IMR-90 (cell line): ENCODE measurements at regions not wholly inside any gene's neighbourhood (a gene's known extent, or its start where the extent isn't known, plus 50 kb on each side); places are given as distances from the start of the nearest gene placed in this dataset.
A peak's percentile ranks its signal among the peaks of the same experiment; 100 is the strongest.

Experiments used
- ATAC-seq: fragments of 200-7000 bp; cut with Tn5 transposase; 2 replicates; pipeline ENCODE4 v1.9.1; 2020; ENCODE audit warnings: low read depth, mild to moderate bottlenecking, moderate library complexity
- BruUV-seq: library from RNA; stranded (reverse); fragments of 400-500 nt; replicated peaks from 2 replicates; lab custom pipeline; 2021; lab: Mats Ljungman, UMichigan
- CTCF ChIA-PET: fragments of 300-600 bp; formaldehyde crosslinking; extraction: SDS; loops from one replicate; lab custom pipeline; 2021; ENCODE audit warnings: antibody characterized with exemption; lab: Yijun Ruan, JAX
- POLR2A ChIA-PET: fragments of 300-600 bp; sonication (Branson Sonifier 250); formaldehyde crosslinking; loops from one replicate; lab custom pipeline; 2022; ENCODE audit warnings: antibody characterized with exemption; ENCODE audit not compliant: unreplicated experiment; lab: Charles Lee
- DNase-seq: peaks from one replicate; pipeline ENCODE4 v3.0.0; 2013
- H2AFZ ChIP-seq: replicated peaks from 2 replicates; pipeline ENCODE3; 2013; ENCODE audit warnings: low read length, mild to moderate bottlenecking; ENCODE audit not compliant: poor library complexity
- H2AK5ac ChIP-seq: 2 replicates; pipeline ENCODE4 v1.6.1; 2013; ENCODE audit warnings: low read depth, low read length, inconsistent platforms
- H2AK9ac ChIP-seq: replicated peaks from 2 replicates; pipeline ENCODE3; 2013; ENCODE audit warnings: mild to moderate bottlenecking, low read depth, low read length, moderate library complexity; ENCODE audit not compliant: poor library complexity
- H2BK120ac ChIP-seq: 2 replicates; pipeline ENCODE4 v1.6.1; 2013; ENCODE audit warnings: low read depth, low read length, inconsistent platforms
- H2BK15ac ChIP-seq: 3 replicates; pipeline ENCODE4 v1.6.1; 2013; ENCODE audit warnings: low read depth, low read length, inconsistent platforms
- H2BK20ac ChIP-seq: 2 replicates; pipeline ENCODE4 v1.6.1; 2013; ENCODE audit warnings: low read depth, mild to moderate bottlenecking, inconsistent platforms, low read length, moderate library complexity
- H2BK5ac ChIP-seq: 2 replicates; pipeline ENCODE4 v1.6.1; 2013; ENCODE audit warnings: mild to moderate bottlenecking, low read depth, low read length, inconsistent platforms; ENCODE audit not compliant: poor library complexity, severe bottlenecking
- H3K14ac ChIP-seq: replicated peaks from 2 replicates; pipeline ENCODE4 v1.6.1; 2013; ENCODE audit warnings: low read depth, low read length, inconsistent platforms
- H3K18ac ChIP-seq: 2 replicates; pipeline ENCODE4 v1.6.1; 2013; ENCODE audit warnings: low read depth, low read length, control low read depth
- H3K23ac ChIP-seq: 2 replicates; pipeline ENCODE4 v1.6.1; 2013; ENCODE audit warnings: low read depth, low read length, inconsistent platforms
- H3K27ac ChIP-seq: 2 replicates; pipeline ENCODE4 v1.5.1; 2013; ENCODE audit warnings: mild to moderate bottlenecking, control low read depth, low read length; ENCODE audit not compliant: insufficient read depth
- H3K27me3 ChIP-seq: 2 replicates; pipeline ENCODE4 v1.6.1; 2013; ENCODE audit warnings: low read length; ENCODE audit not compliant: control insufficient read depth, insufficient read depth
- H3K36me3 ChIP-seq: 2 replicates; pipeline ENCODE4 v1.6.1; 2013; ENCODE audit warnings: low read length, mixed read lengths; ENCODE audit not compliant: control insufficient read depth, insufficient read depth
- H3K4ac ChIP-seq: 2 replicates; pipeline ENCODE4 v1.6.1; 2013; ENCODE audit warnings: low read depth, low read length, inconsistent platforms
- H3K4me1 ChIP-seq: 2 replicates; pipeline ENCODE4 v1.6.1; 2013; ENCODE audit warnings: low read length, mixed read lengths; ENCODE audit not compliant: control insufficient read depth, insufficient read depth
- H3K4me2 ChIP-seq: 2 replicates; pipeline ENCODE4 v1.6.1; 2013; ENCODE audit warnings: low read depth, mild to moderate bottlenecking, control low read depth, low read length, moderate library complexity
- H3K4me3 ChIP-seq: 2 replicates; pipeline ENCODE4 v1.5.1; 2013; ENCODE audit warnings: low read depth, mild to moderate bottlenecking, control low read depth, low read length, moderate library complexity; ENCODE audit not compliant: insufficient read depth
- H3K56ac ChIP-seq: 2 replicates; pipeline ENCODE4 v1.6.1; 2013; ENCODE audit warnings: low read length, inconsistent platforms; ENCODE audit not compliant: insufficient read depth; ENCODE audit errors: extremely low read depth
- H3K79me1 ChIP-seq, 2 experiments: 2 replicates each; pipeline ENCODE4 v1.6.1; 2013; ENCODE audit warnings: low read length in 2 of 2, inconsistent platforms in 1 of 2, low read depth in 1 of 2
- H3K9ac ChIP-seq: 2 replicates; pipeline ENCODE4 v1.6.1; 2013; ENCODE audit warnings: low read depth, low read length, control low read depth
- H3K9me1 ChIP-seq: 2 replicates; pipeline ENCODE4 v1.6.1; 2013; ENCODE audit warnings: low read length, inconsistent platforms; ENCODE audit not compliant: insufficient read depth
- H3K9me3 ChIP-seq: 2 replicates; pipeline ENCODE4 v1.6.1; 2013; ENCODE audit warnings: low read length; ENCODE audit not compliant: control insufficient read depth, insufficient read depth
- H4K20me1 ChIP-seq: 2 replicates; pipeline ENCODE4 v1.6.1; 2013; ENCODE audit warnings: low read length, inconsistent platforms; ENCODE audit not compliant: insufficient read depth
- H4K5ac ChIP-seq: 2 replicates; pipeline ENCODE4 v1.6.1; 2013; ENCODE audit warnings: mild to moderate bottlenecking, low read depth, low read length, control low read depth
- H4K8ac ChIP-seq, 2 experiments: 2 replicates each; pipeline ENCODE4 v1.6.1; 2013; ENCODE audit warnings: low read depth in 2 of 2, low read length in 2 of 2, control low read depth in 1 of 2, inconsistent platforms in 1 of 2
- H4K91ac ChIP-seq: 2 replicates; pipeline ENCODE4 v1.6.1; 2013; ENCODE audit warnings: low read depth, low read length, inconsistent platforms; ENCODE audit not compliant: insufficient read depth
- BHLHE40 ChIP-seq: fragments of 150-350 bp; IDR thresholded peaks from 2 replicates; pipeline ENCODE4 v1.6.1; 2016; ENCODE audit warnings: mild to moderate bottlenecking, low read depth, low read length
- CEBPB ChIP-seq: IDR thresholded peaks from 2 replicates; pipeline ENCODE4 v1.6.1; 2012; ENCODE audit warnings: low read depth, low read length, improper control_type of control experiment
- CTCF ChIP-seq: conservative IDR thresholded peaks from 2 replicates; pipeline ENCODE4 v1.5.1; 2012; ENCODE audit warnings: mild to moderate bottlenecking, low read depth, low read length, improper control_type of control experiment
- FOS ChIP-seq: fragments of 150-350 bp; IDR thresholded peaks from 2 replicates; pipeline ENCODE4 v1.6.1; 2016; ENCODE audit warnings: low read depth, low read length
- MAZ ChIP-seq: IDR thresholded peaks from 2 replicates; pipeline ENCODE4 v1.6.1; 2012; ENCODE audit warnings: low read depth, mild to moderate bottlenecking, low read length, improper control_type of control experiment, moderate library complexity, borderline replicate concordance
- MXI1 ChIP-seq: IDR thresholded peaks from 2 replicates; pipeline ENCODE4 v1.6.1; 2012; ENCODE audit warnings: low read depth, mild to moderate bottlenecking, low read length, moderate library complexity, borderline replicate concordance
- POLR2A ChIP-seq: IDR thresholded peaks from 2 replicates; pipeline ENCODE4 v1.6.1; 2012; ENCODE audit warnings: mild to moderate bottlenecking, low read depth, low read length
- RAD21 ChIP-seq: IDR thresholded peaks from 2 replicates; pipeline ENCODE4 v1.6.1; 2012; ENCODE audit warnings: low read length, improper control_type of control experiment
- RCOR1 ChIP-seq: IDR thresholded peaks from 2 replicates; pipeline ENCODE4 v1.6.1; 2012; ENCODE audit warnings: mild to moderate bottlenecking, low read length, improper control_type of control experiment; ENCODE audit not compliant: insufficient replicate concordance
- RFX5 ChIP-seq: IDR thresholded peaks from 2 replicates; pipeline ENCODE4 v1.8.0; 2012; ENCODE audit warnings: low read depth, mild to moderate bottlenecking, low read length, moderate library complexity
- USF2 ChIP-seq: fragments of 150-350 bp; IDR thresholded peaks from 2 replicates; pipeline ENCODE4 v1.6.1; 2017; ENCODE audit warnings: mild to moderate bottlenecking, antibody characterized with exemption, low read length, low read depth
- WGBS, 2 experiments: methylation state at CpG; one replicate each; pipeline versions ENCODE4 v1.1.5 to v1.1.7; 2013; ENCODE audit warnings: missing lambda C conversion rate in 2 of 2; ENCODE audit not compliant: insufficient read length in 1 of 2; ENCODE audit errors: extremely low coverage in 2 of 2; 5-methylcytosine and 5-hydroxymethylcytosine counted together
- dilution Hi-C: fragments of 300-500 bp; cut with HindIII; formaldehyde crosslinking; loops from one replicate; pipeline ENCODE4 v1.14.3; 2018; ENCODE audit warnings: low sequenced_read_pairs; ENCODE audit not compliant: unreplicated experiment
- in situ Hi-C: fragments of 300-500 bp; cut with MboI; formaldehyde crosslinking; loops from 3 replicates; pipeline ENCODE4 v1.14.3; 2019; ENCODE audit warnings: low sequenced_read_pairs, inconsistent platforms, mixed read lengths
- intact Hi-C: fragments of 100-400 bp; cut with micrococcal nuclease; formaldehyde crosslinking; loops from 2 replicates; pipeline ENCODE4 v1.10.0; 2022
- TF ChIP-seq, protein P1 (sequence below): fragments of 150-350 bp; IDR thresholded peaks from 2 replicates; pipeline ENCODE4 v1.6.1; 2016; ENCODE audit warnings: low read depth, mild to moderate bottlenecking, low read length, moderate library complexity, borderline replicate concordance

DNA sequence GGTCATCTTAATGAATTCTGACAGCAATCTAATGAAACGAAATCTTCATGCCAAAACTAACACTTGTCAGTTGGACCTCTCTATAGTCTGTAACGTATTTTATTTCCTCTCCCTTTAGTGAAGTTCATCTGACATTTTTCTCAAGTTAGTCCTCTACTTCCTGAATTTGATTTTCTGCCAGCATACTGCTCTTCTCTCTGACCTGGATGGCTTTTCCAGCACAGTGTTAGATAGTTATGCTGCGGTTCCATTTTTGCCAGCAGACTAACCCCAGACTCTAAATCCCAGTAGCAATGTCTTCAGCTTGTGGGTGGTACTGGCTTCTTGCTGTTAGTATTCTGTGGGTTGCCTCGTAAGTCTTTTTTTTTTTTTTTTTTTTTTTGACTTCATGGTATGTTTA lies 146.7 kb upstream of the VEGFC start:
- H3K36me3 ChIP-seq, result no peaks in the 10 kb centered on the region
- intact Hi-C loops (no loop called here), dilution Hi-C loops (no loop called here), in situ Hi-C loops (no loop called here)
- no peak overlapping the region for H2BK120ac ChIP-seq
- no peak overlapping the region for H2BK20ac ChIP-seq
- no peaks in the 10 kb centered on the region for H3K79me1 ChIP-seq
- H2AFZ ChIP-seq, result no peak overlapping the region
- H3K27ac ChIP-seq, result no peak overlapping the region
- no peaks in the 10 kb centered on the region for H3K9me3 ChIP-seq
- H2BK5ac ChIP-seq, result no peak overlapping the region
- no peak overlapping the region for H2BK15ac ChIP-seq
- no peaks in the 10 kb centered on the region for H3K27me3 ChIP-seq
- H2AK9ac ChIP-seq, result no peak overlapping the region
- H4K5ac ChIP-seq, result no peak overlapping the region
- no peaks in the 10 kb centered on the region; the same call in 1 of the 2 replicates for H3K9me1 ChIP-seq
- H2AK5ac ChIP-seq, result no peak overlapping the region
- H3K4ac ChIP-seq, result no peak overlapping the region
- no peak overlapping the region for H3K9ac ChIP-seq
- H4K20me1 ChIP-seq, result no peaks in the 10 kb centered on the region
- no peak overlapping the region for H3K56ac ChIP-seq
- BruUV-seq, result no TSS peak
- no peak overlapping the region for H4K91ac ChIP-seq
- ChIA-PET POLR2A (no interaction called here), CTCF (interaction anchor here (0.6 kb wide), 1 partner anchor 37 kb away, joined by 5 read pairs; no protein-coding TSS in a partner anchor)
- peak; percentile 81 for DNase-seq
- ATAC-seq, result peak; percentile 56
- peak overlapping the region; percentile 17; the same call in 1 of the 2 replicates for H3K4me2 ChIP-seq
- H3K14ac ChIP-seq, result no peak overlapping the region
- no peak overlapping the region for H3K23ac ChIP-seq
- TF ChIP-seq RFX5, result no peak
- no peak for TF ChIP-seq RCOR1
- TF ChIP-seq MAZ, result no peak
- TF ChIP-seq RAD21, result no peak
- no peak for TF ChIP-seq POLR2A
- TF ChIP-seq, protein P1, sequence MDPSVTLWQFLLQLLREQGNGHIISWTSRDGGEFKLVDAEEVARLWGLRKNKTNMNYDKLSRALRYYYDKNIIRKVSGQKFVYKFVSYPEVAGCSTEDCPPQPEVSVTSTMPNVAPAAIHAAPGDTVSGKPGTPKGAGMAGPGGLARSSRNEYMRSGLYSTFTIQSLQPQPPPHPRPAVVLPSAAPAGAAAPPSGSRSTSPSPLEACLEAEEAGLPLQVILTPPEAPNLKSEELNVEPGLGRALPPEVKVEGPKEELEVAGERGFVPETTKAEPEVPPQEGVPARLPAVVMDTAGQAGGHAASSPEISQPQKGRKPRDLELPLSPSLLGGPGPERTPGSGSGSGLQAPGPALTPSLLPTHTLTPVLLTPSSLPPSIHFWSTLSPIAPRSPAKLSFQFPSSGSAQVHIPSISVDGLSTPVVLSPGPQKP, result no peak
- no peak for TF ChIP-seq USF2
- no peak for TF ChIP-seq BHLHE40
- TF ChIP-seq CTCF, result no peak
- no peak for TF ChIP-seq CEBPB
- no peak for TF ChIP-seq FOS
- TF ChIP-seq MXI1, result no peak
- WGBS, 2 experiments, result 73% methylated on average over 2 of the region's 4 CpGs; no CpG with 5 or more reads in 1 of the 2 experiments
- peaks cover 2% of the 10 kb centered on the region for H3K4me1 ChIP-seq
- no peak overlapping the region; the same call in 1 of the 2 replicates for H3K18ac ChIP-seq
- H4K8ac ChIP-seq, result no peak overlapping the region
- H3K4me3 ChIP-seq, result no peak overlapping the region
